ENCODE measurements at regions not wholly inside any gene's neighbourhood (a gene's known extent, or its start where the extent isn't known, plus 50 kb on each side); places are given as distances from the start of the nearest gene placed in this dataset.

GRCh38 chrX:2608638-2609430 lies 82.3 kb upstream of the CD99 start:
- DNase-seq (ENCODE audit: low spot score) = peak; percentile 83

- no peak for DNase-seq (ENCODE audit: low spot score)
Observed at GRCh38 chrX:2607113-2607512, 84.0 kb upstream of the CD99 start.

GRCh38 chrX:2600564-2600963 lies 90.5 kb upstream of the CD99 start:
- no peak for DNase-seq (ENCODE audit: low spot score)

- DNase-seq (ENCODE audit: low spot score) = no peak
Observed at GRCh38 chrX:2596555-2597255, 94.4 kb upstream of the CD99 start.

- DNase-seq (ENCODE audit: low spot score) = no peak
Observed at GRCh38 chrX:2596045-2596444, 95.0 kb upstream of the CD99 start.

GRCh38 chrX:2595258-2595657 lies 94.5 kb upstream of the DHRSX start:
- no peak for DNase-seq (ENCODE audit: low spot score)

- DNase-seq (ENCODE audit: low spot score) = no peak
Observed at GRCh38 chrX:2594491-2594890, 93.7 kb upstream of the DHRSX start.

GRCh38 chrX:2592279-2592678 lies 91.5 kb upstream of the DHRSX start:
- DNase-seq (ENCODE audit: low spot score) = no peak

GRCh38 chrX:2589186-2590020 lies 88.6 kb upstream of the DHRSX start:
- DNase-seq (ENCODE audit: low spot score) = no peak

- DNase-seq (ENCODE audit: low spot score) = no peak
Observed at GRCh38 chrX:2588049-2588448, 87.3 kb upstream of the DHRSX start.

GRCh38 chrX:2587146-2587545 lies 86.4 kb upstream of the DHRSX start:
- no peak for DNase-seq (ENCODE audit: low spot score)

GRCh38 chrX:2585158-2585470 lies 84.3 kb upstream of the DHRSX start:
- DNase-seq (ENCODE audit: low spot score) = no peak

GRCh38 chrX:2584251-2585157 lies 83.7 kb upstream of the DHRSX start:
- DNase-seq (ENCODE audit: low spot score) = no peak

- DNase-seq (ENCODE audit: low spot score) = no peak
Observed at GRCh38 chrX:2583194-2584162, 82.7 kb upstream of the DHRSX start.

GRCh38 chrX:2582667-2583066 lies 81.9 kb upstream of the DHRSX start:
- no peak for DNase-seq (ENCODE audit: low spot score)

- no peak for DNase-seq (ENCODE audit: low spot score)
Observed at GRCh38 chrX:2581296-2581695, 80.5 kb upstream of the DHRSX start.

- no peak for DNase-seq (ENCODE audit: low spot score)
Observed at GRCh38 chrX:2578864-2579263, 78.1 kb upstream of the DHRSX start.

GRCh38 chrX:2577844-2578466 lies 77.2 kb upstream of the DHRSX start:
- DNase-seq (ENCODE audit: low spot score) = no peak

GRCh38 chrX:2576793-2577192 lies 76.0 kb upstream of the DHRSX start:
- no peak for DNase-seq (ENCODE audit: low spot score)

- DNase-seq (ENCODE audit: low spot score) = no peak
Observed at GRCh38 chrX:2574271-2574670, 73.5 kb upstream of the DHRSX start.

Measured in mucosa of gallbladder (tissue), 1 donor.